Neural cell (in vitro differentiated cells): ENCODE measurements at regions not wholly inside any gene's neighbourhood (a gene's known extent, or its start where the extent isn't known, plus 50 kb on each side); places are given as distances from the start of the nearest gene placed in this dataset.
"Not testable (repeated sequence)": the region's sequence is repeated elsewhere in the genome, so short reads cannot be mapped to it uniquely, and the experiment has no call there.

ENCODE experiments used
- H2AFZ ChIP-seq: fragments of 200-600, 300-800 bp; sonication (generic), shearing (Covaris generic); 2 replicates; pipeline ENCODE4 v1.6.0; 2014; ENCODE audit warnings: low read depth, mild to moderate bottlenecking, antibody characterized with exemption, low read length, moderate library complexity
- H3F3A ChIP-seq: fragments of 200-600 bp; shearing (Covaris generic); 2 replicates; pipeline ENCODE4 v1.6.1; 2016; ENCODE audit warnings: mild to moderate bottlenecking, moderate library complexity, mixed read lengths, antibody characterized with exemption, low read length; ENCODE audit not compliant: insufficient read depth, poor library complexity, severe bottlenecking
- H3K27ac ChIP-seq: fragments of 200-600, 300-800 bp; sonication (generic), shearing (Covaris generic); 2 replicates; pipeline ENCODE4 v1.5.1; 2014; ENCODE audit warnings: mild to moderate bottlenecking, low read length, moderate library complexity
- H3K27me3 ChIP-seq: fragments of 300-800, 200-600 bp; sonication (generic), shearing (Covaris generic); 2 replicates; pipeline ENCODE4 v1.6.0; 2014; ENCODE audit warnings: mild to moderate bottlenecking, low read depth, low read length, moderate library complexity; ENCODE audit not compliant: insufficient read depth
- H3K36me3 ChIP-seq: fragments of 300-800, 200-600 bp; sonication (generic), shearing (Covaris generic); 2 replicates; pipeline ENCODE4 v1.5.1; 2014; ENCODE audit warnings: mild to moderate bottlenecking, antibody characterized with exemption, low read length, moderate library complexity; ENCODE audit not compliant: insufficient read depth
- H3K4me2 ChIP-seq: fragments of 300-800, 200-600 bp; sonication (generic), shearing (Covaris generic); 2 replicates; pipeline ENCODE4 v1.6.0; 2014; ENCODE audit warnings: mild to moderate bottlenecking, low read length
- H3K4me3 ChIP-seq: fragments of 300-800, 200-600 bp; sonication (generic), shearing (Covaris generic); 2 replicates; pipeline ENCODE4 v1.5.1; 2014; ENCODE audit warnings: mild to moderate bottlenecking, low read length, moderate library complexity
- H3K79me2 ChIP-seq: fragments of 200-600 bp; shearing (Covaris generic); replicated peaks from 2 replicates; pipeline ENCODE4 v1.6.0; 2014; ENCODE audit warnings: mild to moderate bottlenecking, low read length, moderate library complexity; ENCODE audit not compliant: insufficient read depth
- H3K9ac ChIP-seq: fragments of 300-800, 200-600 bp; sonication (generic), shearing (Covaris generic); 2 replicates; pipeline ENCODE4 v1.6.1; 2016; ENCODE audit warnings: mild to moderate bottlenecking, low read length, mixed read lengths
- H3K9me2 ChIP-seq: fragments of 200-600 bp; shearing (Covaris generic); 2 replicates; pipeline ENCODE4 v1.6.1; 2016; ENCODE audit warnings: mild to moderate bottlenecking, low read length, mixed read lengths; ENCODE audit not compliant: insufficient read depth
- H3K9me3 ChIP-seq: fragments of 200-600, 300-800 bp; sonication (generic), shearing (Covaris generic); 2 replicates; pipeline ENCODE4 v1.6.1; 2016; ENCODE audit warnings: mild to moderate bottlenecking, mixed run types, low read length, moderate library complexity, mixed read lengths
- H4K20me1 ChIP-seq: fragments of 200-600 bp; shearing (Covaris generic); 2 replicates; pipeline ENCODE4 v1.6.1; 2016; ENCODE audit warnings: mild to moderate bottlenecking, mixed run types; ENCODE audit not compliant: insufficient read depth
- MXI1 ChIP-seq: fragments of 450-650 bp; conservative IDR thresholded peaks from 2 replicates; pipeline ENCODE4 v1.6.1; 2014; ENCODE audit warnings: antibody characterized with exemption, mild to moderate bottlenecking; ENCODE audit not compliant: poor library complexity, severe bottlenecking
- POLR2AphosphoS5 ChIP-seq: IDR thresholded peaks from 2 replicates; pipeline ENCODE4 v1.6.1; 2012
- SMC3 ChIP-seq: fragments of 450-650 bp; conservative IDR thresholded peaks from 2 replicates; pipeline ENCODE4 v1.6.1; 2014; ENCODE audit warnings: antibody characterized with exemption, mild to moderate bottlenecking, moderate library complexity; ENCODE audit not compliant: poor library complexity
- TF ChIP-seq, protein P1 (sequence below): IDR thresholded peaks from 2 replicates; pipeline ENCODE4 v1.6.1; 2012; ENCODE audit warnings: borderline replicate concordance

DNA sequence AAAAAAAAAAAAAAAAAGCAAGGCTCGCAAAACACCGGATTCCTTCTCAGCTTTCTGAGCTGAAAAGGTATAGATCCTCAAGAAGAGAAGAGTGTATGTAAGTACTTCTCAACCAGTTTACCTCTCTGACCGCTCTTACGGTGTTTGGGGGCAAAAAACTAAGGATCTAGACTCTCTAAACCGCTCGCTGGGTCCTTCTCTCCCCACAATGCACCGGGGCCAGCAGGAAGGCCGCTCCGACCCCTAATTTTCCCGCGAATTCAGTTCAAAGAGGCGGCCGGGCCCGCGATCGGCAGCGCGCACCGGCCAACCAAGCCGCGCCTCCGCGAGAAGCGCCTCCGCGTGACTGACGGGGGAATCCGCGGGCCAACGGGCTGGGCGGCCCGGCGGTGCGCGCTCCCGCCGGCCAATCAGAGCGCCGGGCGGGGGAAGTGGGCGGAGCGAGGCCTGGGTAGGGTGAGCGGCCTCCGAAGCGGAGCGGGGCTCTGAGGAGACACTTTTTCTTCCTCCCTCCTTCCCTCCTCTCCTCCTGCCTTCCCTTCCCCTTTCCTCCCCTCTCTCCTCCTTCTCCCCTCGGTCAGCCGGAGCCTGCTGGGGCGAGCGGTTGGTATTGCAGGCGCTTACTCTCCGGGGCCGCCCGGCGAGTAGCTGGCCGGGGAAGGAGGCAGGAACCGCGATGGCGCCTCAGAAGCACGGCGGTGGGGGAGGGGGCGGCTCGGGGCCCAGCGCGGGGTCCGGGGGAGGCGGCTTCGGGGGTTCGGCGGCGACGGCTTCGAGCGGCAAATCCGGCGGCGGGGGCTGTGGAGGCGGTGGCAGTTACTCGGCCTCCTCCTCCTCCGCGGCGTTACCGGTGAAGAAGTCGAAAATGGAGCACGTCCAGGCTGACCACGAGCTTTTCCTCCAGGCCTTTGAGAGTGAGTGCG, 93.0 kb downstream of the CRLF3 start:
- H3K4me3 ChIP-seq: peak overlapping the region; percentile 73
- H4K20me1 ChIP-seq, H3K9me3 ChIP-seq, H3K9me2 ChIP-seq, H3K27me3 ChIP-seq, H3K36me3 ChIP-seq, H3F3A ChIP-seq, H3K4me2 ChIP-seq, H2AFZ ChIP-seq: not testable (repeated sequence)
- peak overlapping the region; percentile 54 for H3K27ac ChIP-seq
- H3K79me2 ChIP-seq: peaks cover 32% of the 10 kb centered on the region
- TF ChIP-seq, protein P1, sequence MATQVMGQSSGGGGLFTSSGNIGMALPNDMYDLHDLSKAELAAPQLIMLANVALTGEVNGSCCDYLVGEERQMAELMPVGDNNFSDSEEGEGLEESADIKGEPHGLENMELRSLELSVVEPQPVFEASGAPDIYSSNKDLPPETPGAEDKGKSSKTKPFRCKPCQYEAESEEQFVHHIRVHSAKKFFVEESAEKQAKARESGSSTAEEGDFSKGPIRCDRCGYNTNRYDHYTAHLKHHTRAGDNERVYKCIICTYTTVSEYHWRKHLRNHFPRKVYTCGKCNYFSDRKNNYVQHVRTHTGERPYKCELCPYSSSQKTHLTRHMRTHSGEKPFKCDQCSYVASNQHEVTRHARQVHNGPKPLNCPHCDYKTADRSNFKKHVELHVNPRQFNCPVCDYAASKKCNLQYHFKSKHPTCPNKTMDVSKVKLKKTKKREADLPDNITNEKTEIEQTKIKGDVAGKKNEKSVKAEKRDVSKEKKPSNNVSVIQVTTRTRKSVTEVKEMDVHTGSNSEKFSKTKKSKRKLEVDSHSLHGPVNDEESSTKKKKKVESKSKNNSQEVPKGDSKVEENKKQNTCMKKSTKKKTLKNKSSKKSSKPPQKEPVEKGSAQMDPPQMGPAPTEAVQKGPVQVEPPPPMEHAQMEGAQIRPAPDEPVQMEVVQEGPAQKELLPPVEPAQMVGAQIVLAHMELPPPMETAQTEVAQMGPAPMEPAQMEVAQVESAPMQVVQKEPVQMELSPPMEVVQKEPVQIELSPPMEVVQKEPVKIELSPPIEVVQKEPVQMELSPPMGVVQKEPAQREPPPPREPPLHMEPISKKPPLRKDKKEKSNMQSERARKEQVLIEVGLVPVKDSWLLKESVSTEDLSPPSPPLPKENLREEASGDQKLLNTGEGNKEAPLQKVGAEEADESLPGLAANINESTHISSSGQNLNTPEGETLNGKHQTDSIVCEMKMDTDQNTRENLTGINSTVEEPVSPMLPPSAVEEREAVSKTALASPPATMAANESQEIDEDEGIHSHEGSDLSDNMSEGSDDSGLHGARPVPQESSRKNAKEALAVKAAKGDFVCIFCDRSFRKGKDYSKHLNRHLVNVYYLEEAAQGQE: peak; percentile 35
- TF ChIP-seq MXI1: peak; percentile 63
- TF ChIP-seq POLR2AphosphoS5: peak; percentile 71
- TF ChIP-seq SMC3: peak; percentile 37
- peak overlapping the region; percentile 72 for H3K9ac ChIP-seq

DNA sequence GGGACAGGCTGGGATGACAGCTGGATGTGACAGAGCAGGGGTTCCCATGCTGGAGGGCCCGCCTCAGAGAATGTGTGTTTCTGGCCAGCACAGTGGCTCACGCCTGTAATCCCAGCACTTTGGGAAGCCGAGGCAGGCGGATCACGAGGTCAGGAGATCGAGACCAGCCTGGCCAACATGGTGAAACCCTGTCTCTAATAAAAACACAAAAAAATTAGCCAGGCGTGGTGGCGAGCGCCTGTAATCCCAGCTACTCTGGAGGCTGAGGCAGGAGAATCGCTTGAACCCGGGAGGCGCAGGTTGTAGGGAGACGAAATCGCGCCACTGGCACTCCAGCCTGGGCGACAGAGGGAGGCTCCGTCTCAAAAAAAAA, 93.7 kb downstream of the CRLF3 start:
- H3F3A ChIP-seq, H3K27ac ChIP-seq, H3K4me2 ChIP-seq, H3K9ac ChIP-seq, H3K9me3 ChIP-seq, H3K27me3 ChIP-seq, H2AFZ ChIP-seq, H4K20me1 ChIP-seq, H3K9me2 ChIP-seq, H3K36me3 ChIP-seq: not testable (repeated sequence)
- Histone ChIP-seq H3K4me3 (peak overlapping the region; percentile 73), H3K79me2 (peaks cover 37% of the 10 kb centered on the region)

DNA sequence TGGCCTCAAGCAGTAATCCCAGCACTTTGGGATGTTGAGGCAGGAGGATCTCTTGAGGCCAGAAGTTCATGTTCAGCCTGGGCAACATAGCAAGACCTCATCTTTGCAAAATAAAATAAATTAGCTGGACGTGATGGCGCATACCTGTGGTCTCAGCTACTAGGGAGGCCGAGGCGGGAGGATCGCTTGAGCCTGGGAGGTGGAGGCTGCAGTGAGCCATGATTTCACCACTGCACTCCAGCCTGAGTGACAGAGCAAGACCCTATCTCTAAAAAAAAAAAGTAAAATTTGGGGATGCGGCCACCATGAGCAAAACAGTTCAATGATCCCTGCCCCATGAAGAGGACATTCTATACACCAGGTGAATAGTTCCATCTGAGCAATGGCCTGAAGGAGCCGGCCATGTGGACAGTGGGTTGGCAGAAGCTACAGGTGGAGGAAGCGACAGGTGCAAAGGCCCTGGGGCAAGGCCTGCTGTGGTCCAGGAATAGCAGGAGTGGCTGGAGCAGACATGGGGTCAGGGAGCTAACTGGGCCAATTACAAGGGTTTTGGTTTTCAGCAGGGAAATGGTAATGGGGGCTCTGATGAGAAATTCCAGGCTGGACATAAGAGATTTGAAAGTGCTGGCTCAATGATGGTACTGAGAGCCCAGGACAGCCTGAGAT, 94.2 kb downstream of the CRLF3 start:
- H3K9me2 ChIP-seq, H3K4me2 ChIP-seq, H3K4me3 ChIP-seq, H4K20me1 ChIP-seq, H3K27ac ChIP-seq, H3K9ac ChIP-seq, H3K27me3 ChIP-seq, H3F3A ChIP-seq, H2AFZ ChIP-seq, H3K9me3 ChIP-seq, H3K36me3 ChIP-seq: not testable (repeated sequence)
- peaks cover 33% of the 10 kb centered on the region for H3K79me2 ChIP-seq

DNA sequence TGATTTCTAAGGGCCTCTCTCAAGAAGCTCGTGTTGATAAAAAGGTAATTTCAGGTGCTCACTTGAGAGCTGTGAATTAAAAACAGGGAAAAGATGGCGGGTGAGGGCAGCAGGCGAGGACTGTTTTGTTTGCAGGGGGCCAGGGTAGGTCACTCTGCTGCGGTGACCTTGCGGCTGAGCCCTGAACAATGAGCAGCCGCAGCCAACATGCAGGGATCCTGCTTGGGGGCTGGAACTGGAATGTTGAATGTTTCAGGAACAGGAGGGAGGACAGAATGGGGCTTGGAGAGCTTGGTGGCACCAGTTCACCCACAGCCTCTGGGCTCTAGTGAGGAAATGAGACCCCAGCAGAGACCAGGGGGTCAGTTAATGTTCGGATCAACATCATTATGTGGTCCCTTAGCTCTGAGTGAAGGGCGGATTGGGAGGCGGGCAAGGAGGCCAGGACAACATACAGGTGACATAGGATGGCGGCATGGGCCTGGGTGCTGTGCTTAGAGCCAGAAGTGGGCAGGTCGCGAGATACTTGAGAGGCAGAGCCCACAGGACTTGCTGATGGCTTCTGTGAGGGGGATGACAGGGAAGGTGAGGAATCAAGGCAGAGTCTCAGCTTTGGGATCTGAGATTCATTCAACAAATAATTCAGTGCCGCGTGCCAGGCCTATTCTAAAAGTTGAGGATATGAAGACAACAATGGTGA, 94.9 kb downstream of the CRLF3 start:
- H3K4me2 ChIP-seq, H3K9me3 ChIP-seq, H4K20me1 ChIP-seq, H3K9ac ChIP-seq, H3K4me3 ChIP-seq, H3K36me3 ChIP-seq, H3K9me2 ChIP-seq, H2AFZ ChIP-seq, H3K27ac ChIP-seq, H3K27me3 ChIP-seq, H3F3A ChIP-seq: not testable (repeated sequence)
- peaks cover 31% of the 10 kb centered on the region for H3K79me2 ChIP-seq

DNA sequence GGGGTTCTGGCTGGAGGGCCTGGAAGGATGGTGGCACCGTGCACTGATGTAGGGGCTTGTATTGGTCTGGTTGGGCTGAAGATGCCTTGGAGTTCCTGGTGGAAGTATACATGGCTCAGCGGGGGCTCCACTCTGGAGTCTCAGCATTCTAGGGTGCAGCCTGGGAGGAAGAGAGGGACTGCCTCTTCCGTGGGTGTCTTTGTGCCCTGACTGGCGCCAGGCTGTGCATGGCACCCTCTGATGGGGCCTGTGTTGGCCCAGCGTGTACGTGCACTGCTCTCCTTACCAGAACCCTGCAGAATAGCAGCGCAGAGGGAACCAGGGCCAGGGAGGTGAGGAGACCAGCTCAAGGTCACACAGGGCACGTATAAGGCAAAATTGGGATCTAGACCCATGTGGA, 97.0 kb downstream of the CRLF3 start:
- H3K27ac ChIP-seq, H3K9me2 ChIP-seq, H3K4me2 ChIP-seq, H4K20me1 ChIP-seq, H3K4me3 ChIP-seq, H3F3A ChIP-seq, H3K9me3 ChIP-seq, H3K36me3 ChIP-seq, H3K27me3 ChIP-seq, H2AFZ ChIP-seq, H3K9ac ChIP-seq: not testable (repeated sequence)
- peaks cover 14% of the 10 kb centered on the region for H3K79me2 ChIP-seq

DNA sequence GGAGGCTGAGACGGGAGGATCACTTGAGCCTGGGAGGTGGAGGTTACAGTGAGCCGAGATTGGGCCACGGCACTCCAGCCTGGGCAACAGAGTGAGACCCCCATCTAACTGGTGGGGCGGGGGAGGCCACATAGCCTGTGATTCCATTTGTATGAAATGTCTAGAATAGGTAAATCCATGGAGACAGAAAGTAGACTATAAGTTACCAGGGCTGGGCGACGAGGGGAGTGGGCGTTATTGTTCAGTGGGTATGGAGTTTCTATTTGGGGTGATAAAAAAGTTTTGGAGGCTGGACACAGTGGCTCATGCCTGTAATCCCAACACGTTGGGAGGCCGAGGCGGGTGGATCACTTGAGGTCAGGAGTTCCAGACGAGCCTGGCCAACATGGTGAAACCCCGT, 97.8 kb downstream of the CRLF3 start:
- H3K36me3 ChIP-seq, H3K27ac ChIP-seq, H3K4me3 ChIP-seq, H3K9ac ChIP-seq, H3K9me2 ChIP-seq, H2AFZ ChIP-seq, H3K27me3 ChIP-seq, H3K4me2 ChIP-seq, H3K9me3 ChIP-seq, H3F3A ChIP-seq, H4K20me1 ChIP-seq: not testable (repeated sequence)
- peaks cover 17% of the 10 kb centered on the region for H3K79me2 ChIP-seq
